ENCODE measurements at regions not wholly inside any gene's neighbourhood (a gene's known extent, or its start where the extent isn't known, plus 50 kb on each side); places are given as distances from the start of the nearest gene placed in this dataset.

GRCh38 chr6:166729658-166730057 lies 102.6 kb upstream of the RPS6KA2 start:
- no peak for FAIRE-seq
- Histone ChIP-seq H3K27me3 (ENCODE audit: control insufficient read depth, insufficient read depth, low read length) (no peaks in the 10 kb centered on the region), H3K27ac (ENCODE audit: low read depth in 2 of 2, low read length in 2 of 2) (no peak overlapping the region), H3K9me3 (ENCODE audit: control insufficient read depth in 2 of 3, insufficient read depth in 1 of 3, low read length in 3 of 3) (no peaks in the 10 kb centered on the region), H3K9ac (ENCODE audit: low read length in 3 of 3) (no peak overlapping the region), H3K4me1 (ENCODE audit: control insufficient read depth in 2 of 3, insufficient read depth in 2 of 3, low read depth in 1 of 3, low read length in 3 of 3) (no peaks in the 10 kb centered on the region), H3K36me3 (ENCODE audit: control insufficient read depth in 2 of 3, insufficient read depth in 3 of 3, low read length in 3 of 3) (no peaks in the 10 kb centered on the region), H3K4me3 (ENCODE audit: low read length in 3 of 3) (no peak overlapping the region)
- intact Hi-C loops (cut with DNase I) = no loop called here
- DNase-seq = peak in 2 of 5 donors; percentile 2 to 38
- no peak for TF ChIP-seq CTCF (IDR thresholded peaks at IDR 0.05; ENCODE audit: borderline replicate concordance, extremely low read depth, insufficient read depth)

GRCh38 chr6:166728884-166729530 lies 102.0 kb upstream of the RPS6KA2 start:
- no peak for FAIRE-seq
- no peak for TF ChIP-seq CTCF (IDR thresholded peaks at IDR 0.05; ENCODE audit: borderline replicate concordance, extremely low read depth, insufficient read depth)
- no peak overlapping the region for H3K27ac ChIP-seq (ENCODE audit: low read depth in 2 of 2, low read length in 2 of 2)
- H3K36me3 ChIP-seq (ENCODE audit: control insufficient read depth in 2 of 3, insufficient read depth in 3 of 3, low read length in 3 of 3) = no peaks in the 10 kb centered on the region
- no peaks in the 10 kb centered on the region for H3K9me3 ChIP-seq (ENCODE audit: control insufficient read depth in 2 of 3, insufficient read depth in 1 of 3, low read length in 3 of 3)
- no peak overlapping the region for H3K9ac ChIP-seq (ENCODE audit: low read length in 3 of 3)
- no peak overlapping the region for H3K4me3 ChIP-seq (ENCODE audit: low read length in 3 of 3)
- no peaks in the 10 kb centered on the region for H3K4me1 ChIP-seq (ENCODE audit: control insufficient read depth in 2 of 3, insufficient read depth in 2 of 3, low read depth in 1 of 3, low read length in 3 of 3)
- H3K27me3 ChIP-seq (ENCODE audit: control insufficient read depth, insufficient read depth, low read length) = no peaks in the 10 kb centered on the region
- DNase-seq = peak in 1 of 5 donors; percentile 5
- intact Hi-C loops (cut with DNase I) = no loop called here

- H3K36me3 ChIP-seq (ENCODE audit: control insufficient read depth in 2 of 3, insufficient read depth in 3 of 3, low read length in 3 of 3) = no peaks in the 10 kb centered on the region
- intact Hi-C loops (cut with DNase I) = no loop called here
- FAIRE-seq = no peak
Observed at GRCh38 chr6:166726201-166726600, 99.2 kb upstream of the RPS6KA2 start.

More at GRCh38 chr6:166726201-166726600, 99.2 kb upstream of the RPS6KA2 start:
- Histone ChIP-seq H3K27me3 (ENCODE audit: control insufficient read depth, insufficient read depth, low read length) (no peaks in the 10 kb centered on the region), H3K4me1 (ENCODE audit: control insufficient read depth in 2 of 3, insufficient read depth in 2 of 3, low read depth in 1 of 3, low read length in 3 of 3) (no peaks in the 10 kb centered on the region), H3K27ac (ENCODE audit: low read depth in 2 of 2, low read length in 2 of 2) (no peak overlapping the region), H3K9ac (ENCODE audit: low read length in 3 of 3) (no peak overlapping the region), H3K9me3 (ENCODE audit: control insufficient read depth in 2 of 3, insufficient read depth in 1 of 3, low read length in 3 of 3) (no peaks in the 10 kb centered on the region), H3K4me3 (ENCODE audit: low read length in 3 of 3) (no peak overlapping the region)
- TF ChIP-seq CTCF (IDR thresholded peaks at IDR 0.05; ENCODE audit: borderline replicate concordance, extremely low read depth, insufficient read depth) = no peak
- peak in 1 of 5 donors; percentile 2 for DNase-seq

Data from kidney (tissue), 13 donors.